Loucy (cell line): ENCODE measurements at regions not wholly inside any gene's neighbourhood (a gene's known extent, or its start where the extent isn't known, plus 50 kb on each side); places are given as distances from the start of the nearest gene placed in this dataset.

Experiments
- H2AFZ ChIP-seq: fragments of 200-600 bp; sonication (generic); 2 replicates; pipeline ENCODE4 v1.6.0; 2016; ENCODE audit warnings: antibody characterized with exemption, mild to moderate bottlenecking, low read length, moderate library complexity
- H3F3A ChIP-seq: fragments of 200-600 bp; 2 replicates; pipeline ENCODE4 v1.6.0; 2016; ENCODE audit warnings: antibody characterized with exemption, low read depth, mild to moderate bottlenecking
- H3K27me3 ChIP-seq: fragments of 200-600 bp; sonication (generic); 2 replicates; pipeline ENCODE4 v1.6.1; 2014; ENCODE audit warnings: low read length, mild to moderate bottlenecking; ENCODE audit not compliant: insufficient read depth, poor library complexity, severe bottlenecking
- H3K36me3 ChIP-seq: fragments of 200-600 bp; sonication (generic); 2 replicates; pipeline ENCODE4 v1.6.1; 2016; ENCODE audit warnings: low read length; ENCODE audit not compliant: insufficient read depth
- H3K4me1 ChIP-seq: fragments of 200-600 bp; sonication (generic); 2 replicates; pipeline ENCODE4 v1.5.1; 2014; ENCODE audit warnings: low read length, mild to moderate bottlenecking; ENCODE audit not compliant: insufficient read depth, poor library complexity, severe bottlenecking
- H3K4me2 ChIP-seq: fragments of 200-600 bp; sonication (generic); 2 replicates; pipeline ENCODE4 v1.6.0; 2014; ENCODE audit warnings: antibody characterized with exemption, low read length, low read depth, mild to moderate bottlenecking; ENCODE audit not compliant: poor library complexity, severe bottlenecking
- H3K4me3 ChIP-seq: fragments of 200-600 bp; sonication (generic); 2 replicates; pipeline ENCODE4 v1.5.1; 2014; ENCODE audit warnings: low read length, mild to moderate bottlenecking, mixed read lengths; ENCODE audit not compliant: poor library complexity, severe bottlenecking
- H3K79me2 ChIP-seq: fragments of 200-600 bp; sonication (generic); 2 replicates; pipeline ENCODE4 v1.6.1; 2014; ENCODE audit warnings: low read length; ENCODE audit not compliant: insufficient read depth
- H3K9ac ChIP-seq: fragments of 200-600 bp; sonication (generic); 2 replicates; pipeline ENCODE4 v1.6.0; 2014; ENCODE audit warnings: mild to moderate bottlenecking, low read depth, low read length, moderate library complexity; ENCODE audit not compliant: poor library complexity, severe bottlenecking
- H3K9me2 ChIP-seq: fragments of 200-600 bp; sonication (generic); replicated peaks from 2 replicates; pipeline ENCODE4 v1.6.1; 2016; ENCODE audit warnings: low read depth, low read length, mixed read lengths
- H3K9me3 ChIP-seq: fragments of 200-600 bp; sonication (generic); 2 replicates; pipeline ENCODE4 v1.6.1; 2014; ENCODE audit warnings: mild to moderate bottlenecking, antibody characterized with exemption, low read length, low read depth; ENCODE audit not compliant: insufficient read depth
- H4K20me1 ChIP-seq: fragments of 200-600 bp; sonication (generic); 2 replicates; pipeline ENCODE4 v1.6.0; 2014; ENCODE audit warnings: antibody characterized with exemption, low read length, mild to moderate bottlenecking; ENCODE audit not compliant: insufficient read depth, poor library complexity, severe bottlenecking
- CTCF ChIP-seq: fragments of 200-600 bp; sonication (generic); conservative IDR thresholded peaks from 2 replicates; pipeline ENCODE4 v1.5.1; 2014; ENCODE audit warnings: mild to moderate bottlenecking, antibody characterized with exemption, low read length
- EZH2phosphoT487 ChIP-seq: fragments of 200-600 bp; IDR thresholded peaks from 2 replicates; pipeline ENCODE4 v1.6.1; 2018; ENCODE audit warnings: antibody characterized with exemption, mild to moderate bottlenecking, moderate library complexity, borderline replicate concordance

- H3K4me1 ChIP-seq: no peaks in the 10 kb centered on the region
- no peaks in the 10 kb centered on the region for H3K27me3 ChIP-seq
- no peak overlapping the region for H2AFZ ChIP-seq
- H3K9me3 ChIP-seq: no peaks in the 10 kb centered on the region
- H3K79me2 ChIP-seq: no peaks in the 10 kb centered on the region
- H3K9me2 ChIP-seq: no peaks in the 10 kb centered on the region
- H3F3A ChIP-seq: no peaks in the 10 kb centered on the region
- TF ChIP-seq EZH2phosphoT487 (no peak), CTCF (no peak)
- no peak overlapping the region for H3K9ac ChIP-seq
- no peak overlapping the region for H3K4me2 ChIP-seq
- no peak overlapping the region for H3K4me3 ChIP-seq
- H3K36me3 ChIP-seq: no peaks in the 10 kb centered on the region
- no peaks in the 10 kb centered on the region for H4K20me1 ChIP-seq
Observed at GRCh38 chr18:41538751-41539150, 416.3 kb upstream of the PIK3C3 start.

GRCh38 chr18:41537666-41538065 lies 417.4 kb upstream of the PIK3C3 start:
- no peak overlapping the region for H3K9ac ChIP-seq
- H3K27me3 ChIP-seq: no peaks in the 10 kb centered on the region
- TF ChIP-seq CTCF: no peak
- no peak for TF ChIP-seq EZH2phosphoT487
- no peaks in the 10 kb centered on the region for H3K79me2 ChIP-seq
- no peaks in the 10 kb centered on the region for H3K36me3 ChIP-seq
- no peaks in the 10 kb centered on the region for H3F3A ChIP-seq
- H3K4me1 ChIP-seq: no peaks in the 10 kb centered on the region
- H4K20me1 ChIP-seq: no peaks in the 10 kb centered on the region
- no peaks in the 10 kb centered on the region for H3K9me2 ChIP-seq
- no peak overlapping the region for H3K4me3 ChIP-seq
- H3K4me2 ChIP-seq: no peak overlapping the region
- no peak overlapping the region for H2AFZ ChIP-seq
- H3K9me3 ChIP-seq: no peaks in the 10 kb centered on the region

GRCh38 chr18:41532344-41533086 lies 422.5 kb upstream of the PIK3C3 start:
- H2AFZ ChIP-seq: no peak overlapping the region
- H3K4me3 ChIP-seq: no peak overlapping the region
- H3K36me3 ChIP-seq: no peaks in the 10 kb centered on the region
- H3K9ac ChIP-seq: no peak overlapping the region
- peak; percentile 32; the same call in 1 of the 2 replicates for TF ChIP-seq CTCF
- TF ChIP-seq EZH2phosphoT487: no peak
- H3K9me3 ChIP-seq: no peaks in the 10 kb centered on the region
- H3K4me2 ChIP-seq: no peak overlapping the region
- H3K79me2 ChIP-seq: no peaks in the 10 kb centered on the region
- no peaks in the 10 kb centered on the region for H3K27me3 ChIP-seq
- H3K9me2 ChIP-seq: no peaks in the 10 kb centered on the region
- no peaks in the 10 kb centered on the region for H4K20me1 ChIP-seq
- no peaks in the 10 kb centered on the region for H3F3A ChIP-seq
- no peaks in the 10 kb centered on the region for H3K4me1 ChIP-seq
